ENCODE measurements at regions not wholly inside any gene's neighbourhood (a gene's known extent, or its start where the extent isn't known, plus 50 kb on each side); places are given as distances from the start of the nearest gene placed in this dataset.
"Not testable (repeated sequence)": the region's sequence is repeated elsewhere in the genome, so short reads cannot be mapped to it uniquely, and the experiment has no call there.

DNA sequence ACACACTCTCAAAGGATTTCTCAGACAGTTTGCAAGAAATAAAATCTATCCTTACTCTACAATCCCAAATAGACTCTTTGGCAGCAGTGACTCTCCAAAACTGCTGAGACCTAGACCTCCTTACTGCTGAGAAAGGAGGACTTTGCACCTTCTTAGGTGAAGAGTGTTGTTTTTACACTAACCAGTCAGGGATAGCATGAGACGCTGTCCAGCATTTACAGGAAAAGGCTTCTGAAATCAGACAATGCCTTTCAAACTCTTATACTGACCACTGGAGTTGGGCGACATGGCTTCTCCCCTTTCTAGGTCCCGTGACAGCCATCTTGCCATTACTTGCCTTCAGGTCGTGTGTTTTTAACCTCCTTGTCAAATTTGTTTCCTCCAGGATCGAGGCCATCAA lies 268.4 kb downstream of the S1PR1 start:
- TF ChIP-seq, protein P1, sequence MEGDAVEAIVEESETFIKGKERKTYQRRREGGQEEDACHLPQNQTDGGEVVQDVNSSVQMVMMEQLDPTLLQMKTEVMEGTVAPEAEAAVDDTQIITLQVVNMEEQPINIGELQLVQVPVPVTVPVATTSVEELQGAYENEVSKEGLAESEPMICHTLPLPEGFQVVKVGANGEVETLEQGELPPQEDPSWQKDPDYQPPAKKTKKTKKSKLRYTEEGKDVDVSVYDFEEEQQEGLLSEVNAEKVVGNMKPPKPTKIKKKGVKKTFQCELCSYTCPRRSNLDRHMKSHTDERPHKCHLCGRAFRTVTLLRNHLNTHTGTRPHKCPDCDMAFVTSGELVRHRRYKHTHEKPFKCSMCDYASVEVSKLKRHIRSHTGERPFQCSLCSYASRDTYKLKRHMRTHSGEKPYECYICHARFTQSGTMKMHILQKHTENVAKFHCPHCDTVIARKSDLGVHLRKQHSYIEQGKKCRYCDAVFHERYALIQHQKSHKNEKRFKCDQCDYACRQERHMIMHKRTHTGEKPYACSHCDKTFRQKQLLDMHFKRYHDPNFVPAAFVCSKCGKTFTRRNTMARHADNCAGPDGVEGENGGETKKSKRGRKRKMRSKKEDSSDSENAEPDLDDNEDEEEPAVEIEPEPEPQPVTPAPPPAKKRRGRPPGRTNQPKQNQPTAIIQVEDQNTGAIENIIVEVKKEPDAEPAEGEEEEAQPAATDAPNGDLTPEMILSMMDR (IDR thresholded peaks at IDR 0.05; ENCODE audit: low read length): not testable (repeated sequence)
- TF ChIP-seq EZH2 (IDR thresholded peaks at IDR 0.05; ENCODE audit: borderline replicate concordance, low read length): not testable (repeated sequence)
